ENCODE measurements at regions not wholly inside any gene's neighbourhood (a gene's known extent, or its start where the extent isn't known, plus 50 kb on each side); places are given as distances from the start of the nearest gene placed in this dataset.
"Not testable (repeated sequence)": the region's sequence is repeated elsewhere in the genome, so short reads cannot be mapped to it uniquely, and the experiment has no call there.

DNA sequence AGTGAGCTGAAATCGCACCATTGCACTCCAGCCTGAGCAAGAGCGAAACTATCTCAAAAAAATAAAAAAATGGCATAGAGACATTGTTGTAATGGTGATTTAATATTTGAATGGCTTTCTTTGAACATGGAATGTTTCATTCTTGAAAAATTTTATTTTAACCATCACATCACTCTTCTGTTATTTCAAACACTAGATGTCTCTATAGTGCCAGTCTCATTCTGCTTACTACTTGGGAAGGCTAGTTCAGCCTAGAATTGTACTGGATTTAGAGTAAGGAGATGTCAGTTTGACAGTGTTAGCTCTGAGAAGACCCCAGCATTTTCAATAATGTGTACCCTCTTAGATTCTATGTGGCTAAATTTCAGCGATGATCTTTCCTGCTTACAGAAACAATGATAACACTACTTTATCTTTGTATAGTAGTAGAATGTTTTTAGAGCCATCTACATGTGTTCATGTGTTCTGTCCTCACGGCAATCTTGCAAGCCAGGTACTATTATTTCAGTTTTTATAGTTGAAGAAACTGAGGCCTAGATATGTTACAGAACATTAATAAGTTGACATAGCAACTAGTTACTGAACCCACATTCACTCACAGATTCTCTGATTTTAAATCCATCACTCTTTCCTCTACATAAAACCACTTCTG is 142.9 kb upstream of the ZSWIM2 start:
- no peak for DNase-seq (ENCODE audit: low spot score)

DNA sequence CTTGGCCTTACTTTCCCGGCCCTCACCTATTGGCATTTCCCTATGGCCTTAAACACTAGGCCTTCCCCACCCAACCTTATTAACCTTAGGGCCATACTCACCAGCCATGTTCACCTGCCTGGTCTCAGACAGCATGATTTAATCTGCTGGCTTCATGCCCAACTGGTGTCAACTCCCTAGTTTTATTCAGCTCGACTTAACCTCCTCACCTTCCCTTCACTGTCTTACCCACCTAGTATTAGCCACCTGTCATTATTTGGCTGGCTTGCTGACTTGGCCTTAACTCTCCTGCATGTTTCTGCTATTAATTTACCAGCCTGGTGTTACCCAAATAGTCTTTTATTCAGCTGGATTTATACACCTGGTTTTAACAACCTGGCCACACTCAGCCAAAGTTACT is 136.0 kb upstream of the ZSWIM2 start:
- no peak for DNase-seq (ENCODE audit: low spot score)

DNA sequence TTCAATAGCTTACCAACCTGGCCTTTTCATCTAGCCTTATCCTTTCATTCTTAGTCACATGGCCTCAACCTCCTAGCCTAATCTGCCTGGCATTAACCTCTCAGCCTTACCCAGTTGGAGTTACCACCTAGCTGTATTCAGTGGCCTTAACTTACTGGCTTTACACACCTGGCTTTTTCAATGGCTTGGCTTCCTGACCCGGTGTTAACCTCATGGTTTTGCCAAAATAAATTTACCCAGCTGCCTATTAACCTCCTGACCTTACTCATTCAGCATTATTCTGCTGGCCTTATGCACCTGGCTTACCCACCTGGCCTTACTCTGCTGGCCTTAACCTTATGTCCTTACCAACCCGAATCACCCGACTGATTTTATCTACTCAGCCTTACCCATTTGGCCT is 135.5 kb upstream of the ZSWIM2 start:
- no peak for DNase-seq (ENCODE audit: low spot score)

DNA sequence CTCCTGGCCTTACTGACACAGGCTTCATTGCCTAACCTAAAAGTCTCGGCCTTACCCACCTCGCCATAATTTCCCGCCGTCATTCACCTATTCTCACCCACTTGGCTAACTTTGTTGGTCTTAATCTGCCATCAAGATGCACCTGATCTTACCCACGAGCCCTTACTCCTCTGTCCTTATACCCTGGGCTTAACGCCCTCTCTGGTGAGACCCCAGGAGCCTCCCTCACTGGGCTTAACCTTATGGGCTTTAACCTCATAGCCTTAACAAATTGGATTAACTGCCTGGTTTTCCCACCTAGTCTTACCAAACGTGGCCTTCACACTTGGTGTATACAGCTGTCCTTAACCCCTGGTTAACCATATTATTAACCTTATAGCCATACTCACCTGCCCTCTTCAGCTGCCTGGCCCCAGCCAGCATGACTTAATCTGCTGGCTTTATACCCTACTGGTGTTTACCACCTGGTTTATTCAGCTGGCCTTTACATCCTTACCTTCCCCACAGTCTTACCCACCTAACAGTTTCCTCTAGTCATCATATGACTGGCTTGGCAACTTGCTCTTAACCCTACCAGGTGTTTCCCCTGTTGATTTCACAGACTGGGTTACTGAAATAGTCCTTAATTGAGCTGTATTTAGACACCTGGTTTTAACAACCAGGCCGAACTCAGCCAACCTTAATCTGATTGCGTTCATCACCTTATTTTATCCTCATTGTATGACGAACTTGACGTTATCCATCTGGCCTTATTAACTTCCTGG is 132.0 kb upstream of the ZSWIM2 start:
- no peak for DNase-seq (ENCODE audit: low spot score)

DNA sequence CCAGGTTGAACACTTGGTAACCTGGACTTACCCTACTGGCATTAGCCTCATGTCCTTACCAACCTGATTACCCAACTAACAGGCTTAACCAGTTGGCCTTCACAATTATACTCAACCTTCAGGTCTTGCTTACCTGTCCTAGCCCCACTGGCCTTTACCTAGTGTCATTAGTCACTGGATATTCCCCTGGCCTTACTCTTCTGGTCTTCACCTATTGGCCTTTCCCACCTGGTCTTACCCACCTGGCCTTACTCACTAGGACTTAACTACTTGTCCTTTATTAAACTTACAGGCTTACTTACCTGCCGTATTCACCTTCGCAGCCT is 131.1 kb upstream of the ZSWIM2 start:
- DNase-seq (ENCODE audit: low spot score): no peak

DNA sequence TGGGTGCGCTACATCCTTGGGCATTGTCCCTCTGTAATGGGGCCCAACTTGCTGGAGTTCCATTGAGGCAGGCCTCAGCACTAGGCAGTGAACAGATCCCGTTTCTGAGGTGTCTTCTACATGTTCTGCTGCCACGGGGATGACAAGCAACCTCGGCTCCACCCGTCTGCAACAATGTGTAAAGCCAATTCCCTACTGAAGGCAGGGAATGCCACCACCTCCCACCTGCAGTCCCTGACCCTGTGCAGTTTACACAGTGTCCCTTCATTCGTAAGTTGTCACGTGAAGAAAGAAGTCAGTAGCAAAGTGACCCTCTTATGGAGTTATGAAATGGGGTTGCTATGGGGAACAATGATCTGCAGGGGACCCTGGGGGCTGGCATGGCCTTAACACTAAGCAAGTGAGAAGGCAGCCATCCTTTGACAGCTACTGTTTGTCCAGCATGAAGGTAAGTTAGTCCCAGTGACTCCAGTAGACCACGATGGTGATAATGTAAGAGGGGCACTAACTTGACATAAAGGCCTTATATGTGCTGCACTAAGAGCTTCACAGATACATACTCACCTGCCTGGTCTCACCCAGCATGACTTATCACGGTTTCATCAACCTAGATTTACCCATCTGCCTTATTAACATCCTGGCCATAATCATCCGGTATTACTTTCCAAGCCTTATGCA is 130.6 kb upstream of the ZSWIM2 start:
- no peak for DNase-seq (ENCODE audit: low spot score)

DNA sequence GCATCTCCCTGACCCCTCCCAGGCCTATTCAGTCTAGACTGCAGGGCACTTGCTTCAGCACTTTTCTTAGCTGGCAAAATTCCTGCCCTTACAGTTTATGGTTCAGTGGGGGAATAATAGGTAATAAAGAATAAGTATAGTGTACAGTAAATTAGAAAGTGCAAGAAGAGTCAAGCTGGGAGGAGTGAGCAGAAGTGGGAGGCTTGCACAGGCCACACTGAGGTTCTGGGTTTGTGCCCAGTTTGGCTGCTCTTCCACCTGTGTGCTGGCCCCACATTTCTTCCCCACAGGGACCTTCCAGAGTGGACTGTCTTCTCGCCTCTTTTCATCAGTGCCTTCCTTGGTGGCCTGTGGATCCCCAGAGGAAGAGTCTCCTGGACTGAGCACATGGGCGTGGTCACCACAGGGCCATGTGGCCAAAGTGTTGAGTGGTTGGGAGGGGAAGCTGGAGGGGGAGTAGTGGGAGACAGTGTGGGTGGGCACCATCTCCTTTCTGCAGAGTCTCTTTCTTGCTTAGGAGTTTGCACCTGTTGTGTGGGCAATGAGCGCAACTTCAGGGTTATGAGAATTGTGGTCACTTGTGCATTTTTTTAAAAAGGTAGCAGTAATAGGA is 128.6 kb upstream of the ZSWIM2 start:
- DNase-seq (ENCODE audit: low spot score): no peak

DNA sequence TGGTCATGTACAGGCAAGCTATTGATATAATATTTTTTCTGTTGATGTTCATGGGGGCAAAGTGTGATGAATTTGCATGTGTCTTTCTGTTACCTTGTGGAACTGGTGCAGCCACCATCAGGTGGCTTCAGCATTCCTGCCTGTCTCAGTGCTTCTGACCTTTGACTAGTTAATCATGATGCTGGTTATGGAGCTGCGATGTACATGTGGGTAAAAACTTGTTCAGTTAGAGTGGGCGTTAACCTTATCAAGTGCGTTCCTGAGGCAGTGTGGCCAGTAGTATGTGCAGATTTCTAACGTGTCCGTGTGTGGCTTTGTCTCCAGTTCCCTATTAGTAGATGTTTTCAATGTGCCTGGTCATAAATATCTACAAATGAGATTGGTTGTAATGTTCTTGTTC is 127.4 kb upstream of the ZSWIM2 start:
- no peak for DNase-seq (ENCODE audit: low spot score)

DNA sequence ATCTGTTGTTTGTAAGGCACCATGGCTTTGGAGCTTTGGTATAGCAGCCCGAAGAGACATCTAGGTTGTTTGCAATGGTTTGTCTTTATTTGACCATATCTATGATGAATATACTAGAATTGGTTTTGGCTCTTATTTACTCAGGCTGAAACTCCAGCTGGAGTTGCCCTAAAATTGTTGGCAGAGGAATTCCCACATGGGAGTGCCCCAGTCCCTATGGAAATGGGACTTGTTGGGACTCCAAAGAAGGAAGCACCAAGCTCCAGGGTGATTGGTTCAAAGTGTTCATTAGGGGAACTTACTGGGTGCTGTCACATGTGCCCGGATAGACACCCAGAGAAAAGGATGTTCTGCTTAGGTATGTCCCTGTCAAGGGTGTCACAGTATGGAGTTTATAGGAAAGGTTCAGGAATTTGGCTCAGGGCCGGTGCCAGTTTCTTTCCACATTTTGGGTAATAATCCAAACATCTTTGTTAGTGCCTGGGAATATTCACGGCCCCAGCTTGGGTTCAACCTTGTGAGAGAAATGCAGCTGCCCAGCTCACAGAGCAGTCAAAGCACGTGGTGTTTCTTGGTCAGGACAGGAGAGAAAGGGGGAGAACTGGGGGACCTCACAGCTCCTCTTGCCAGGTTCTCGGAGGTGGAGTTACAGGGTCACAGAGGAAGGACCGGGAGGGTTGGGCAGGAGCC is 123.5 kb upstream of the ZSWIM2 start:
- DNase-seq (ENCODE audit: low spot score): no peak

DNA sequence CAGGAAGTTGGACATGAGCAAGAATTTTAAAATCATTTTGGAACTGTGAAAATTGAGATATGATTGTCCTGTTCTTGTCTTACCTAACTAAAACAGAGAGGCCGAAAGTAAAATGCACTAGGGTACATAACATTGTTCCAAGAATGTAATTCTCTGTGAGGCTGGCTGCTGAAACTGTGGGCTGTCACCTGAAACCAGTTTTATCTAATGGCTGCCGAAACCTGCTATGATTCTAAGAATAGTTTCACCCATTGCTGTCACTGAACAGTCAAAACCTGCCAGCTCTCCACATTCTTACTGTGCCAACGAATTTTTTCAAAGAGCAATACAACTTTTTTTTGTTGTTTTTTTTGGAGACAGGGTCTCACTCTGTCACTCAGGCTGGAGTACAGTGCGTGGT is 119.3 kb upstream of the ZSWIM2 start:
- no peak for DNase-seq (ENCODE audit: low spot score)

DNA sequence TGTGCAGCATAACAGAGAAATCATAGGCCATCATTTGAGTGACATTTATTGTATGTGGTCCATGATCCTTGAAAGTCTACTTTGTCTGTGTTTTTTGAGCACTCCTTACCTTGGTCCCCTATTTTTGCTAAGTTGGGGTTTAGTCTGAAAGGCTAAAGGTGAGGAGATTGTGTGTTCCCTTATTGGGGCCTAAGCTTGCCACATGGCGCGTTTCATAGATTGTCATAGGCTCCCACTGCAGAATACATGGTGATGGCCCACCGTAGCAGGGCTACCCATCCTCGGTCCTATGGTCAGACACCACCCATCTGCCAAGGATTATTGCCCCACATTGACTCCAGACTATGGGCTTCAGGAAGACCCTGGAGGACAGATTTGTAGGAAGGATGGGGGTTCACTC is 117.0 kb upstream of the ZSWIM2 start:
- DNase-seq (ENCODE audit: low spot score): no peak

DNA sequence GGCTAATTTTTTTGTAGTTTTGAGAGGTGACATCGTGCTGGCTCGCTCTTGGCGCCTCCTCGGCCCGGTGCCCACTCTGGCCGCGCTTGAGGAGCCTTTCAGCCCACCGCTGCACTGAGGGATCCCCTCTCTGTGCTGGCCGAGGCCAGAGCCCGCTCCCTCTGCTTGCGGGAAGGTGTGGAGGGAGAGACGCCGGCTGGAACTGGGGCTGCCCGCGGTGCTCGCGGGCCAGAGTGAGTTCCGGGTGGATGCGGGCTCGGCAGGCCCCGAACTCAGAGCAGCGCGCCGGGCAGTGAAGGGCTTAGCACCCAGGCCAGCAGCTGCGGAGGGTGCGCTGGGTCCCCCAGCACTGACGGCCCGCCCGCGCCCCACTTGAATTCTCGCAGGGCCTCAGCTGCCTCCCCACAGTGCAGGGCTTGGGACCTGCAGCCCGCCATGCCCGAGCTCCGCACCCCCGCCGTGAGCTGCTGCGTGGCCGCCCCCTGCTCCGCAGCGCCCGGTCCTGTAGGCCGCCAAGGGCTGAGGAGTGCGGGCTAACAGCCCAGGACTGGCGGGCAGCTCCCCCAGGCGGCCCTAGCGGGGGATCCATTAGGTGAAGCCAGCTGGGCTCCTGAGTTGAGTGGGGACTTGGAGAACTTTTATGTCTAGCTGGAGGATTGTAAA is 113.2 kb upstream of the ZSWIM2 start:
- no peak for DNase-seq (ENCODE audit: low spot score)

DNA sequence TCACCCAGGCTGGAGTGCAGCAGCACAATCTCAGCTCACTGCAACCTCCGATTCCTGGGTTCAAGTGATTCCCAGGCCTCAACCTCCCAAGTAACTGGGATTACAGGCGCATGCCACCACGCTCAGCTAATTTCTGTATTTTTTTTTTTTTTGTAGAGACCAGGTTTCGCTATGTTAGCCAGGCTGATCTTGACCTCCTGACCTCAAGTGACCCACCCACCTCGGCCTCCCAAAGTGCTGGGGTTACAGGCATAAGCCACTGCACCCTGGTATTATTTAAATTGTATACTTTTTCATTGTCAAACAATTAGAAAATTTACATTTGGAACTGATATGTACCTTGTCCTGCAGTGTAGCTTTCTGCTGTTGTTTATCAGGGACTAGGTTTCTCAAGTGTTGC is 111.3 kb upstream of the ZSWIM2 start:
- DNase-seq (ENCODE audit: low spot score): not testable (repeated sequence)

DNA sequence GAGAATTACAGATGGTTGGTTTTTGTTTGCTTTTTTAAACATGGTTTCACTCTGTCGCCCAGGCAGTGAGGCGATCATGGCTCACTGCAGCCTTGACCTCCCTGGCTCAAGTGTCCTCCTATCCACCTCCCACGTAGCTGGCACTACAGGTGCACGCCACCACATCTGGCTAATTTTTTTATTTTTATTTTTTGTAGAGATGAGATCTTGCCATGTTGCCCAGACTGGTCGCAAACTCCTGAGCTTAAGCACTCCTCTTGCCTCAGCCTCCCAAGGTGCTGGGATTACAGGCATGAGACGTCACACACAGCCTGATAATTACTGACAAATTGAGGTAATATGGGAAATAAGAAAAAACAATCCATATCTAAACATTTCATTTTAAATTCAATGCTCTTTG is 110.5 kb upstream of the ZSWIM2 start:
- no peak for DNase-seq (ENCODE audit: low spot score)

DNA sequence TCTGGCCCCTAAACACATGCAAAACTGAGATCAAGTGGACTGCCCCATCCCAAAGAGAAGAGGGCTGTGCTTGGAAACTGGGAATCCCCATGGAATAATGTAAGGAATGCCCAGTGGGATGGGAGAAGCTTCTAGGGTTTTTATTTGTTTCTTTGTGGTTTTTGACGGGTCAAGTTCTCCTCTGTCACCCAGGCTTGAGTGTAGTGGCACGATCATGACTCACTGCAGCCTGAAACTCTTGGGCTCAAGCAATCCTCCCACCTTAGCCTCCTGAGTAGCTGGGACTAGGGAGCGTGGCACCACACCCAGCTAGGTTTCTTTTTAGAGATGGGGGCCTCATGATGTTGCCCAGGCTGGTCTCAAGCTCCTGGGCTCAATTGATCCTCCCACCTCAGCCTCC is 101.7 kb upstream of the ZSWIM2 start:
- no peak for DNase-seq (ENCODE audit: low spot score)

DNA sequence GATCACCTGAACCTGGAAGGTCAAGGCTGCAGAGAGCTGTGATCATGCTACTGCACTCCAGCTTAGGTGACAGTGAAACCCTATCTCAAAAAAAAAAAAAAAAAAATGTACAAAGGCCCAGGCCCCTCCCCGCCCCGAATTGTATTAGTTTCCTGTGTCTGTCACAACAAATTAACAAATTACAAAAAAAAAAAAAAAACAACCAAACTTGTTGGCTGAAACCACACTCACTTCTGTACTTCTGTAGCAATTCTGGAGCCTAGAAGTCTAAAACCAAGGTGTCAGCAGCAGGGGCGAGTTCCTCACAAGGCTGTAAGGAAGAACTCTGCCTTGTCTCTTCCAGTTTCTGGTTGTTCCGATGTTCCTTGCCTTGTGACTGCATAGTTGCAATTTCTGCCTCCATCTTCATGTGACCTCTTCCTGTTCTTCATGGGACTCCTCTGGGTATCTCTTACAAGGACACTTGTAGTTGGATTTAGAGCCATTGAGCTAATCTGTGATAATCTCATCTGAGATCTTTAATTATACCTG is 100.8 kb upstream of the ZSWIM2 start:
- DNase-seq (ENCODE audit: low spot score): no peak

DNA sequence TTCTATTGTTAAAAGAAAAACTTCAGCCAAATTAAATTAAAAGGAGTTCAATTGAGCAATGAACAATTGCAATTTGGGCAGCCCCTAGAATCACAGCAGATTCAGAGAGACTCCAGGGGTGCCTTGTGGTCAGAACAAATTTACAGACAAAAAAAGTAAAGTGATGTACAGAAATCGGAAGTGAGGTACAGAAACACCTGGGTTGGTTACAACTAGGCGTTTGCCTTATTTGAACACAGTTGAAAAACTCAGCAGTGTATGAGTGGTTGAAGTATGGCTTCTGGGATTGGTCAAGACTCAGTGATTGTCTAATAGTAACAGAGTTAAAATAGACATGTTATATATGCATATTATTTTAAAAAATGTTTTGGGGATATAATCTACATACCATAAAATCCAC is 98.5 kb upstream of the ZSWIM2 start:
- no peak for DNase-seq (ENCODE audit: low spot score)

DNA sequence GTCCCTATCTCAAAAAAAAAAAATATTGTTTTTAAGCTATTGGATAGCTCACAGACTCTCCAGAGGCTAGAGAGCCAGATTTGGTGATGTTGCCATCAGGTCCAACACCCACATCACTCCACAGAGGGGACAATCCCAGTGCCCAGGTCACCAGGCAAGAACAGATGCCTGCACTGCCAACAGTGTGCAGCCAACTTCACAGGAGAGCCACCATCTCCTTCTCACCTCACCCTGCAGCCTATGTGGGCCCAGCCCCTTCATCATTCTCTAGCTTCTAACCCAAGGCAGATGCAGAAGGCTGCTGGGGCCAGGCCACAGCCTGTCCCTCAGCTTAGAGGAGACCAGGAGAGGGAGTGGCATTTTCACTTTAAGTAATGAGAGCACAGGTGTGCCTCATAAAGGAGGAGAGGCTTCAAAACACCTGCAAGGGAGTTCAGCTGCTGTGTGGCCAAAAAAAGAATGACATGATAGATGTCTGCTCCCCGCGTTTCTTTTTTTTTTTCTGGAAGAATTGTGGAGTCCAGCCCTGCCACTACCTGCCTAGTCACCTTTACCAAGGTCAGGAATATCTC is 98.0 kb upstream of the ZSWIM2 start:
- DNase-seq (ENCODE audit: low spot score): no peak

DNA sequence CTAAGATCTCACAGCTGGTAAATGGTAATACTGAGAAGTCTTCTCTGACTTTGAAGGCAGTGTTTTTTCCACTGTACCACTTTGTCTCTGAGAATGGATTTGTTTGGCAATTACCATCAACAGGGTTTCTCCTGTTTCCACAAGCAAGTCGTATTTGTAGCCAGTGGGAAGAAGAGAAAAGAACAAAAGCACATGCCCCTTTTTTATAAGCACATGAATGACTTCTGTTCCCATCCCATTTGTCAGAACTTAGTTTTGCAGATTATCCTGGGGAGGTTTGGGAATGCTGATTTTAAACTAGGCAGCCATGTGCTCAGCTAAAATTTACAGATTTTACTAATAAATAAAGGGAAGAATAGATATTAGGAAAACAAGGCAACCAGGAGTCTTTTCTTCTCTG is 92.9 kb upstream of the ZSWIM2 start:
- DNase-seq (ENCODE audit: low spot score): no peak

DNA sequence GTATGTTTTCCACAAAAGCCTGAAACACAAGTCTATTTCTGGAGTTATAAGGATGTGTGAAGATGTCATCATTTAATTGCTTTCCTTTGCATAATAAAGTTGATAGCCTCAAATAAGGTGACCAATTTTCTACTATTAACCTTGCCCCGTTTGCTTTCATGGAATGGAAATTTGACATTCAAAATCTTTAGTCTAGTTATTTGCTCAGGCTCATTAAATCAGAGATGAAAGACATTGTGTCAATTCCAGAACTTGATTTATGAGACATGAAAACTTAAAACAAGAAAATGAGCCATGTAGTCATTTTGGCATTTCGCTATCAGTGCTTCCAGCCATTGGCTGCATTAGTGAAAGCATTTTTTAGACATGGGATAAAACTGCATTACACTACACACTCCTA is 91.5 kb upstream of the ZSWIM2 start:
- no peak for DNase-seq (ENCODE audit: low spot score)

DNA sequence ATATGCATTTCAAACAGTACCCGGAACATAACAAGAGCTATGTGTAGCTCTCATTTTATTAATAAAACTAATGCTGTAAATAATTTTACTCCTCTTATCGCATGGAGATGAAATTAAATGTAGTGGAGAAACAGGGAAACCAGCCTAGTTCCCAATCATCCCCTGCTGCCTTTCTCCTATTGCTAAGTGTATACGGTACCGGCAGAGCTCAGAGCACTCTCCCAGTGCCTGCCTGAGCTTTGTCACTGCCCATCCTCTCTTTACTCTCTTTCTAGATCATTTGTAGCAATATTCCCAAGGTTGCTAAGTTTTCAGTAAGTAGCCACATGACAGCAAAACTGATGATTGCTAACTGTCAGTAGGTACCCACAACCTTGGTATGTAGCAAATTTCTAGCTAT is 85.5 kb upstream of the ZSWIM2 start:
- no peak for DNase-seq (ENCODE audit: low spot score)

DNA sequence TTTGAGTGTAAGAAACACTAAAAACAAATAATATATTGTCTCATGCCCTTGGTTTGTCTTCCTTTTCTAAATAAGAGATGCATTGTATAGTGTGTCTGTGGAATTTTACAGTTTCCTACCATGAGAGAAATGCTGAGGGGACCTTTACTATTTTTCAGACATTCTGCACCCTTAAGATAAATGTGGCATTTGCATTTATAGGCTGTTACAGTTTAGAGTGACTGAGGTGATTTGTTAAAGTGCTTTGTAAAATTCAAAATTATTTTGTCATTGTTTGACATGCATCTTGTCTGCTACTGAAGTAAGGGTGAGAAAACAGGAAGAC is 78.9 kb upstream of the ZSWIM2 start:
- DNase-seq (ENCODE audit: low spot score): no peak
